ENCODE measurements at regions not wholly inside any gene's neighbourhood (a gene's known extent, or its start where the extent isn't known, plus 50 kb on each side); places are given as distances from the start of the nearest gene placed in this dataset.

- TF ChIP-seq POLR2A (IDR thresholded peaks at IDR 0.05; ENCODE audit: low read depth, low read length) (no peak), CTCF (IDR thresholded peaks at IDR 0.05; ENCODE audit: extremely low read depth in 1 of 2, insufficient read depth in 1 of 2, low read depth in 1 of 2, low read length in 2 of 2) (no peak)
Observed at GRCh38 chr4:106773076-106773905, 262.8 kb downstream of the DKK2 start.

All from endothelial cell of umbilical vein (primary cell).